ENCODE measurements at regions not wholly inside any gene's neighbourhood (a gene's known extent, or its start where the extent isn't known, plus 50 kb on each side); places are given as distances from the start of the nearest gene placed in this dataset.
A peak's percentile ranks its signal among the peaks of the same experiment; 100 is the strongest.

DNA sequence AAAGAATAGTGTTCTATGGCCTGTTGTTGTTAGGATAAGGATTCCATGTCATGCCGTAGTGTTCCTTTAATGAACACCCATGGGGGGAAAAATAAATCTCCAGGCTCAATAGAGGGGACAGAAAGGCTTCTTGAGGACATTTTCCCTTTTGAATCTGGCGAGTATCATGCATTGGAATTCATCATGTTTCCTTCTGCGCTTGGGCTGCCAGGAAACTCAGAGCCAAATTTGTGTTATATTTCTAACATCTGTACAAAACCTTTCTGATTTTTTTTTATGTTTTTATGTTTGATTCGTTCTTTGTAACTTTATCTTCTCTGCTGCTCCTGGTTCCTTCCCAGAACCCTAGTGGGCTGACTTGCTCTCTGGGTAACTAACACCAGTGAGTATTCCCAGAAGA lies 1163.3 kb downstream of the VRK1 start:
- H3K4me3 ChIP-seq (ENCODE audit: low read length): no peak overlapping the region
- TF ChIP-seq, protein P1, sequence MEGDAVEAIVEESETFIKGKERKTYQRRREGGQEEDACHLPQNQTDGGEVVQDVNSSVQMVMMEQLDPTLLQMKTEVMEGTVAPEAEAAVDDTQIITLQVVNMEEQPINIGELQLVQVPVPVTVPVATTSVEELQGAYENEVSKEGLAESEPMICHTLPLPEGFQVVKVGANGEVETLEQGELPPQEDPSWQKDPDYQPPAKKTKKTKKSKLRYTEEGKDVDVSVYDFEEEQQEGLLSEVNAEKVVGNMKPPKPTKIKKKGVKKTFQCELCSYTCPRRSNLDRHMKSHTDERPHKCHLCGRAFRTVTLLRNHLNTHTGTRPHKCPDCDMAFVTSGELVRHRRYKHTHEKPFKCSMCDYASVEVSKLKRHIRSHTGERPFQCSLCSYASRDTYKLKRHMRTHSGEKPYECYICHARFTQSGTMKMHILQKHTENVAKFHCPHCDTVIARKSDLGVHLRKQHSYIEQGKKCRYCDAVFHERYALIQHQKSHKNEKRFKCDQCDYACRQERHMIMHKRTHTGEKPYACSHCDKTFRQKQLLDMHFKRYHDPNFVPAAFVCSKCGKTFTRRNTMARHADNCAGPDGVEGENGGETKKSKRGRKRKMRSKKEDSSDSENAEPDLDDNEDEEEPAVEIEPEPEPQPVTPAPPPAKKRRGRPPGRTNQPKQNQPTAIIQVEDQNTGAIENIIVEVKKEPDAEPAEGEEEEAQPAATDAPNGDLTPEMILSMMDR (conservative IDR thresholded peaks at IDR 0.05; ENCODE audit: low read depth, low read length): no peak
- DNase-seq (ENCODE audit: low read depth): no peak

DNA sequence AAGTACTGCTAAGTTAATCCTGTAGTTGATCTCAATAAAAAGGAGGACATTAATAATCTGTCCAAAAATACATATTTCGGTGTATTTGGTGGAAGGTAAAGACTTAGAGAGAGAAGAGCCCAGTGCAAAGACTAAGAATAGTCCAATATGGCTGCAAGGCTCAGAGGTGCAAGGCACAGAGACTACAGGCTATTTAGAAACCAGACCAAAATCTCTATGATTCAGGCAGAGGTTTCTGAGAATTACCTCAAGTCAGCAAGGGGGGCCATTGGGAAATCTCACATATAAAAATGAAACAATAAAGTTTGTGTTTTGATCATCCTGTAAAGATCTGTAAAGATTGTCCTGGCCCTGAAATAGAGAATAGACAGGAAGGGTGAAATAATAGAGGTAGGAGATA lies 1173.0 kb downstream of the VRK1 start:
- TF ChIP-seq, protein P1 (conservative IDR thresholded peaks at IDR 0.05; ENCODE audit: low read depth, low read length): no peak
- H3K4me3 ChIP-seq (ENCODE audit: low read length): no peak overlapping the region
- no peak for DNase-seq (ENCODE audit: low read depth)

DNA sequence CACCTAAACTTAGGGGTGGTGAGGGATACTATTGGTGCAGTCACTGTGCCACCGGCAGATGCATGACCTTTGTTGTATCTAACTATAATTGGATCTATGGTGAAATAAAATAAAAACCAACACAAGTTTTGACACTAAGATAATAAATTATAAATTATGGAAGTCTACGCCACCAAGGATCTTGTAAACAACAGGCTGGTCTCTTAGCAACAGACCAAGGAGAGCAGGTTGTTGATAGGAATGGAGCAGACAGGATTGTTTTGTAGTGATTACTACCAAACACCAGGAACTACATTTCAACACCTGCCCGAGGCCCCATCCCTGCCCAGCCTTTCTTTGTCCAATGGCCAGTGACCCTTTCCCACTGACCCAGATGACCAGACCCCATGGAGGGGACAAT lies 1178.0 kb downstream of the VRK1 start:
- DNase-seq (ENCODE audit: low read depth): no peak
- no peak overlapping the region for H3K4me3 ChIP-seq (ENCODE audit: low read length)
- TF ChIP-seq, protein P1 (conservative IDR thresholded peaks at IDR 0.05; ENCODE audit: low read depth, low read length): no peak

DNA sequence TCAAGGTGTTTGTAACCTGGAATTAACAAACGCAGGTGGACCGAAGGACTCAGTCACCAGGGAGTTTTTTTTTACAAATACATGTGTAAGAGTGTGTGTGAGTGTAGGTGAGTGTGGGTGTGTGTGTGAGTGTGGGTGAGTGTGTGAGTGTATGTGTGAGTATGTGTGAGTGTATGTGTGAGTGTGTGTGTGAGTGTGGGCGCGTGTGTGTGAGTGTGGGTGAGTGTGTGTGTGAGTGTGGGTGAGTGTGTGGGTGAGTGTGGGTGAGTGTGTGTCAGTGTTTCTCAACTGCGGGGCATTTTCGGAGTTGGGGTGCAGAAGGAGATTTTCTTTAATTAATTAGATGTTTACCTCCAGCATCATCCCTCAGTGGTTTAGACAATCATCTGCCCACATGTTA lies 1178.8 kb downstream of the VRK1 start:
- DNase-seq (ENCODE audit: low read depth): no peak
- TF ChIP-seq, protein P1 (conservative IDR thresholded peaks at IDR 0.05; ENCODE audit: low read depth, low read length): no peak
- H3K4me3 ChIP-seq (ENCODE audit: low read length): no peak overlapping the region

DNA sequence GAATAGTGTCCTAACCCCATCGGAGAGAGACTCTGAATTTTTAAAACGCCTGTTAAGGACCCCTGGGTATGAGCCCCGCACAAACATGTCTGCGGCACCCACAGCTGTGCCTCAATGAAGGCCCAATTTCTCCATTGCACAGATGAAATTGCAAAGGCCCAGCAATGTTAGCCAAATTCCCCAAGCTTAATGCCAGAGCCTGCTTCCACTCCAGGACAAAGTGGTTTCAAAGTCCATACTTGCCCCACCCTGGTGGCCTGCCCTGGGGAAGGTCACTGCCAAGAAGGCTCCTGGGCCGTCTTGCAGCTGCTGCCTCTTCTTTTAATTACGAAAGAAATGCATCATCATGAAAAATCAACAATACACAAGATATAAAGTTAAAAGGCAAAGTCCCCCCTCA lies 1179.7 kb downstream of the VRK1 start:
- DNase-seq (ENCODE audit: low read depth): no peak
- TF ChIP-seq, protein P1 (conservative IDR thresholded peaks at IDR 0.05; ENCODE audit: low read depth, low read length): no peak
- H3K4me3 ChIP-seq (ENCODE audit: low read length): no peak overlapping the region

DNA sequence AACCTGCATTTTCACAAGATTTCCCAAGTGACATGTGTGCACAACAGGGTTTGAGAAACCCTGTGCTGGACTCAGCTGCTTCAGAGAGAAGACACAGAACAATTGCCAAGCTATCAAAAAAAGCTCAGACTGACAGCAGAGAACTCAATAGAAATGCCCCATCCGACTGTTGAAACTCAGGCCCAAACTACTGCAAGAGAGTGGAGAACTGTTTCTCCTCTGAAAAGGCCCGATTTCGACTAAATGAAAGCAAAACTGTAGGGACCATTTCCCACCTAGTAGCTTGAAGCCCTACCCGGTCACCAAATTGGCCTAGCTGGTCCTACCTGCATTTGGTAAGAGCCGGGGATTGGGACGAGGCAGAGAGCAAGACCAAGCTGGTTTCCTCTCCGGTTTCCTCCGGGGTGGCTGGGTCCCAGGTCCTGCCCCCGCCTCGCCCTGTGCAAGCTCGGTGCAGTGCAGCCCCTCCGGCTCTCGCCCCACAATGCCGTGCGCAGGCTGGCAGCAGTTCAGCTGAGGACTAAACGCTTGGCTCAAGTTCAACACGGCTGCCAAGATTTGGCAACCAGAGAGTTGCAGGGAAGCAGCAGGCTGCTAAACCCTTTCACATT lies 1180.6 kb downstream of the VRK1 start:
- H3K4me3 ChIP-seq (ENCODE audit: low read length): peak overlapping the region; percentile 39
- peak; percentile 74 for DNase-seq (ENCODE audit: low read depth)
- TF ChIP-seq, protein P1 (conservative IDR thresholded peaks at IDR 0.05; ENCODE audit: low read depth, low read length): no peak

DNA sequence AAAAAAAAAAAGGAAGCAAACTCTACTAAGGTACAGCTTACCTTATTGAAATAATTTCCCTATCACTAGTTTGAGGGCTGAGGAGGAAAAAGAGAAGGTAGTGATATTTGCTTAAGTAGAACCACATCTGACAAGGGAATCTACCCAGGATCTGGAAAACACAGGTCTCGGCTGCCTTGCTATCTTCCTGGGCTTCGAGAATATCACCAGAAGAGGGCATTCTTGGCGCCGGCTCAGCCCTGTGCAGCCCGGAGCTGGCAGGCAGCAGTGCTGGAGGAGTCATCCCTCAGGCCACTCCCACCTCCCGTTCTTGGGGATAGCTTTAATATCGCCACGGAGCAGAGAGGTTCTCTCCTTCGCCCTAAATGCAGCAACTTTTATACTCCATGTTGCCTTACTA lies 1181.2 kb downstream of the VRK1 start:
- peak overlapping the region; percentile 39 for H3K4me3 ChIP-seq (ENCODE audit: low read length)
- TF ChIP-seq, protein P1 (conservative IDR thresholded peaks at IDR 0.05; ENCODE audit: low read depth, low read length): peak; percentile 65
- peak; percentile 62 for DNase-seq (ENCODE audit: low read depth)

All from retinal pigment epithelial cell (primary cell).